ENCODE measurements at regions not wholly inside any gene's neighbourhood (a gene's known extent, or its start where the extent isn't known, plus 50 kb on each side); places are given as distances from the start of the nearest gene placed in this dataset.

DNA sequence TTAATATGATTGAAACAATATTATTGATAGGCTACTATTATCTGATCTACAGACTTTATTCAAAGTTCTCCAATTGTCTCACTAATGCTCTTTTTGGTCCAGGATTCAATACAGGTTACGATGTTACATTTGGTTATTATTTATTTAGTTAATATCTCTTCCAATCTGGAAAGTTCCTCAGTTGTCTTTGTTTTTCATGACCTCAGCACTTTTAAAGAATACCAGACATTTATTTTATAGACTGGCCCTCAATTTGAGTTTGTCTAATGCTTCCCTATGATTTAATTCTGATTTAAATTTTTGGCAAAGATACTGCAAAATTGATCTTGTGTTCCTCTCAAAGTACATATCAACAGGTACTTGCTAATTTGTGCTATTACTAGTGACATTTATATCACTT is 937.4 kb downstream of the KCNMA1 start:
- no peak for TF ChIP-seq CTCF (conservative IDR thresholded peaks at IDR 0.05; ENCODE audit: low read depth, low read length)
- TF ChIP-seq NFE2L2 (IDR thresholded peaks at IDR 0.05; ENCODE audit: low read depth, low read length), result no peak
- no peak for TF ChIP-seq RFX5 (IDR thresholded peaks at IDR 0.05; ENCODE audit: low read depth, low read length)
- no peak for TF ChIP-seq POLR2A (IDR thresholded peaks at IDR 0.05; ENCODE audit: low read depth, low read length)
- TF ChIP-seq RAD21 (IDR thresholded peaks at IDR 0.05; ENCODE audit: low read length), result no peak
- TF ChIP-seq BHLHE40 (IDR thresholded peaks at IDR 0.05; ENCODE audit: low read depth, low read length), result no peak
- TF ChIP-seq CEBPB (IDR thresholded peaks at IDR 0.05; ENCODE audit: low read depth, low read length), result no peak
- TF ChIP-seq, protein P1, sequence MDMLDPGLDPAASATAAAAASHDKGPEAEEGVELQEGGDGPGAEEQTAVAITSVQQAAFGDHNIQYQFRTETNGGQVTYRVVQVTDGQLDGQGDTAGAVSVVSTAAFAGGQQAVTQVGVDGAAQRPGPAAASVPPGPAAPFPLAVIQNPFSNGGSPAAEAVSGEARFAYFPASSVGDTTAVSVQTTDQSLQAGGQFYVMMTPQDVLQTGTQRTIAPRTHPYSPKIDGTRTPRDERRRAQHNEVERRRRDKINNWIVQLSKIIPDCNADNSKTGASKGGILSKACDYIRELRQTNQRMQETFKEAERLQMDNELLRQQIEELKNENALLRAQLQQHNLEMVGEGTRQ (IDR thresholded peaks at IDR 0.05; ENCODE audit: low read depth, low read length), result no peak
- no peak for TF ChIP-seq SMC3 (IDR thresholded peaks at IDR 0.05; ENCODE audit: low read depth, low read length)
- TF ChIP-seq MXI1 (IDR thresholded peaks at IDR 0.05; ENCODE audit: borderline replicate concordance, low read depth, low read length), result no peak
- no peak for TF ChIP-seq CHD1 (IDR thresholded peaks at IDR 0.05; ENCODE audit: low read depth, low read length)
